ENCODE measurements at regions not wholly inside any gene's neighbourhood (a gene's known extent, or its start where the extent isn't known, plus 50 kb on each side); places are given as distances from the start of the nearest gene placed in this dataset.

DNA sequence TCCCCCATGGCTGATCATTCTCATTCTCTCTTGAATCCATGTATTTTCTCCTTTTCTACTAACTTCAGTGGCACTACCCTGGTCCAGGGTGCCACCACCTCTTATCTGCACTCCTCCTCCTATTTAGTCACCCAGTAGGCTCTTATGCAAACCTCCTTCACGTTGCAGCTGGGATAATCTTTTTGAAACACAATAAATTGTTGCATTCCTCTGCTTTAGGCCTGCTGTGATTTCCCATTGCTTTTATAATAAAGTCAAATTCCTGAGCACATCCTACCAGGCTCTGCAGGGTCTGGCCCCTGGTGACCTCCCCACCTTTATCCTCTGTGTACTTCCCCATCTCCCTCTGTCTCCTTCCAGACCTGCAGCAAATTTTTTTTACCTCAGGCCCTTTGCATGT lies 112.7 kb upstream of the KIAA1217 start:
- TF ChIP-seq, protein P1, sequence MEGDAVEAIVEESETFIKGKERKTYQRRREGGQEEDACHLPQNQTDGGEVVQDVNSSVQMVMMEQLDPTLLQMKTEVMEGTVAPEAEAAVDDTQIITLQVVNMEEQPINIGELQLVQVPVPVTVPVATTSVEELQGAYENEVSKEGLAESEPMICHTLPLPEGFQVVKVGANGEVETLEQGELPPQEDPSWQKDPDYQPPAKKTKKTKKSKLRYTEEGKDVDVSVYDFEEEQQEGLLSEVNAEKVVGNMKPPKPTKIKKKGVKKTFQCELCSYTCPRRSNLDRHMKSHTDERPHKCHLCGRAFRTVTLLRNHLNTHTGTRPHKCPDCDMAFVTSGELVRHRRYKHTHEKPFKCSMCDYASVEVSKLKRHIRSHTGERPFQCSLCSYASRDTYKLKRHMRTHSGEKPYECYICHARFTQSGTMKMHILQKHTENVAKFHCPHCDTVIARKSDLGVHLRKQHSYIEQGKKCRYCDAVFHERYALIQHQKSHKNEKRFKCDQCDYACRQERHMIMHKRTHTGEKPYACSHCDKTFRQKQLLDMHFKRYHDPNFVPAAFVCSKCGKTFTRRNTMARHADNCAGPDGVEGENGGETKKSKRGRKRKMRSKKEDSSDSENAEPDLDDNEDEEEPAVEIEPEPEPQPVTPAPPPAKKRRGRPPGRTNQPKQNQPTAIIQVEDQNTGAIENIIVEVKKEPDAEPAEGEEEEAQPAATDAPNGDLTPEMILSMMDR (IDR thresholded peaks at IDR 0.05): no peak
- TF ChIP-seq ZFX (IDR thresholded peaks at IDR 0.05; ENCODE audit: borderline replicate concordance): no peak

Measured in 22Rv1 (cell line).